GM21360 (cell line): ENCODE measurements at regions not wholly inside any gene's neighbourhood (a gene's known extent, or its start where the extent isn't known, plus 50 kb on each side); places are given as distances from the start of the nearest gene placed in this dataset.

Source experiments
- ATAC-seq: cut with Tn5 transposase; IDR thresholded peaks from one replicate; pipeline ENCODE4 v1.9.1; 2021; ENCODE audit warnings: mild to moderate bottlenecking, moderate library complexity; ENCODE audit not compliant: unreplicated experiment

DNA sequence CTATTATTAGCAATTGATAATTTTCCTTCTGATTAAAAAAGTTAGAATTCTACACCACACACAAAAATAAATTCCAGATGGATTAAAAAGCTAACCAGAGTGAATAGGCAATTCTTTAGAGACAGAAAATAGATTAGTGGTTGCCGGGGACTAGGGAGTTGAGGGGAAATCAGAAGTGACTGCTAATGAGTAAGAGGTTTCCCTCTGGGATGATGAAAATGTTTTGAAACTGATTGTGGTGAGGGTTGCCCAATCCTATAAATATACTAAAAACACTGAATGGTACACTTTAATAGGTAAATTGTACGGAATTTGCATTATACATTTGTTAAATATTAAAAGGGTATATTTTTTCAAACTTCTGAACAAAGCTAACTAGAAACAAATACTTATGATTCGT lies 214.9 kb downstream of the GPAM start:
- ATAC-seq, result no peak

DNA sequence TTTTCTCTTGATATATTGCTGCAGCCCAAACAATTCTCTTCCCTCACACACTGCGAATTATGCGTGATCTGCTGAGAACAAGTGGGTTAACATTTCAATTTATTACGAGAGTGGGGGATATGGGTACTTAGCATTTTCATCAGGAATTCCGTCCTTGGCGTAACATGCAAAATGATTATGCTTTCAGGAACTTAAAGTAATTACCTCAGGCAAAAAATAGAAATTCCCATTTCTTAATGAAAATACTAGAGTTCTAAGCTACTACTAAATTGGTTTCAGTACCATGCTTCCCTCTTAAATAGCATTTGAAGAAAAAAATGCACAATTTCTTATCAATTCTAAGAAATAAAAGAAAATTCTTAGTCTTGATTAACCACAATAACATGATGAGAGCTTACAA lies 213.5 kb downstream of the GPAM start:
- ATAC-seq, result no peak

- no peak for ATAC-seq
These were observed 211.5 kb downstream of the GPAM start for GRCh38 chr10:111972109-111972508.

GRCh38 chr10:111973306-111973705 lies 210.3 kb downstream of the GPAM start:
- ATAC-seq, result no peak

GRCh38 chr10:111973826-111974225 lies 209.7 kb downstream of the GPAM start:
- no peak for ATAC-seq

DNA sequence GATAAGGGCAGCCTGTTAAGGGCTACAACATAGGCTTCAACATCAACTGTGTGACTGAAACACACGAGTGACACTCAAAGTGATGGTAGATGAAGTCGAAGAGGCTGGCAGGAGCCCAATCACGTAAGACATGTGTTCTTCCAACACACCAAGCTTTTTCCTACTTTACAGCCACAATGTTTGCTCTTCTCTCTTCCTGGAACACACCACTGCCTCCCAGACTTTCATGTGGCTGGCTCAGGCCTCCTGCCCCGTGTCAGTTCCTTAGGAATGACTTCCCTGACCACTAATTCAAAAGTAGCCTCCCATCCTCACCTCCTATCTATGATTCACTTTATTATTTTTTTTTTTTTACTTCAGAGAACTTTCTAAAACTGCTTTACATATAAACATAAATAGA lies 209.2 kb downstream of the GPAM start:
- no peak for ATAC-seq

- ATAC-seq, result no peak
These were observed 207.0 kb downstream of the GPAM start for GRCh38 chr10:111976557-111976956.

- ATAC-seq, result no peak
These were observed 199.5 kb downstream of the GPAM start for GRCh38 chr10:111984057-111984456.

DNA sequence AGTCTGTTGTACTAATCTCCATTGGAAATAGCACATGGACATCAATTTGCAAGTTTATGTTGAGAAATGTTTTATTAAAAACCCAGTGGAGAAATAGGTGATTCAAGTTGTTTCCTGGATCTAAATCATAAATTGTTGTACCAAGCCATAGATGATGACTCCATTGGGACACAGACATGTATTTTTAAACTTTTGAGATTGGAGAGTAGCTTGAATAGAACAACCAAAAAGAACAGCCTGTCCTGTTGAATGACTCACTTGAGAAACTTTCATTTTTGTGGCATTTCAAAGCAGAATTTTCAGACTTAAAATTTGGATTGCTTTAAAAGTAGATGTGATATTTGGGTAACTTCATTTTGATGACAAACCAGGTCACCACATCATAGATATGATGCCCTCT lies 197.5 kb downstream of the GPAM start:
- ATAC-seq, result no peak

GRCh38 chr10:111988646-111989045 lies 194.9 kb downstream of the GPAM start:
- no peak for ATAC-seq

- no peak for ATAC-seq
These were observed 194.2 kb downstream of the GPAM start for GRCh38 chr10:111989136-111989911.

DNA sequence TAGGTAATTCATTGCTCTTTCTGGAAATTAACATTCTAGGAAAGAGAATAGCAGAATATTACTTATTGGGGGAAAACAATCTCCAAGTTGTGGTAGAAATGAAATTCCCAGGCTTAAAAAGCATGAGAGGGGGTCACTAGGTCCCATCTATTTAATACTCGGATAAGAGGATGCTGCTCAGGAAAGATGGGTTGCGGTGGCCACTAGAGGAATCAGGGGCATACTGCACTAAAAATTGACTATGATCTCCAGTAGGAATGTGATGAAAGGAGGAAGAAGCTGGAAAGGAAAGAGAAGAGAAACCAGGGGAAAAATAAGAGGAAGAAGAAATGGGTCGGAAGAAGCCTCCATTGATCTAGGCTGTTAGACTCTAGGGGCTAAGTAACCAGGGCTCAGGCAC lies 192.8 kb downstream of the GPAM start:
- ATAC-seq, result no peak

GRCh38 chr10:111993321-111993720 lies 190.2 kb downstream of the GPAM start:
- ATAC-seq, result no peak

GRCh38 chr10:111993872-111994426 lies 189.6 kb downstream of the GPAM start:
- no peak for ATAC-seq

DNA sequence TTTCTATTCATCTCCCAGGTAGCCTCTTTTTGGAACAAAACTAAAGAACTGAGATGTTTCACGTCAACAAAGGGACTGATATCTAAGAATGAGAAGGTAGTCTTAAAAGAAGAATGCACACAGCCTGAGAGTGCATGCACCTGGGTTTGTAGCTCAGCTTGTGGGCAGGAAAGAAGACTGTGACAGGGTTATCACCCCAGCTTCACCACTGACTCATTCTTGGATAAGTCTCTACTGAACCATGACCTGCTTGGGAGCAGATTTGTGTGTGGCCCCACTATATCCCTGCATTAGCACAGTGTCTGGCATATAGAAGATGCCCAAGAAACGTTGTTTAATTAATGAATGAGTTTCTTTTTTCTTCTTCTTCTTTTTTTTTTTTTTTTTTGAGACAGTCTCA lies 187.5 kb downstream of the GPAM start:
- peak; percentile 99 for ATAC-seq

- no peak for ATAC-seq
These were observed 184.8 kb downstream of the GPAM start for GRCh38 chr10:111998728-111999127.

- no peak for ATAC-seq
These were observed 184.2 kb downstream of the GPAM start for GRCh38 chr10:111999205-111999914.

DNA sequence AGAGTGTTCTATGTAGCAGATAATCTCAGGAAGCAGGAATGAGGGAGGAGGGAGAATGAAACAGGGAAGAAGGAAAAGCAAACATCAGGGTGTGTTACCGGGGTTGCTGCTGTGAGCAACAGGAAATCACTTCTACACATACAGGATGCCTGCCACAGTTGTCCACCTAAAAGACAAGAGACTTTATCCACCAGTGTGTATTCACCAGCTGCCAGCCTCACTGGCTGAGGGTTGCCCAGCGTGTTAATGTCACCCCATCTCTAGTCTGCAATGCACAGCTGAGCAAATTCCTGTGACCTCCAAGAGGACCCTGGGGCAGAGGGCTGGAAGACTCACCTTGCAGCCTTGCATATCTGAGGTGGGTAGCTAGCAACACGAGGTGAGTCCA lies 183.7 kb downstream of the GPAM start:
- no peak for ATAC-seq

DNA sequence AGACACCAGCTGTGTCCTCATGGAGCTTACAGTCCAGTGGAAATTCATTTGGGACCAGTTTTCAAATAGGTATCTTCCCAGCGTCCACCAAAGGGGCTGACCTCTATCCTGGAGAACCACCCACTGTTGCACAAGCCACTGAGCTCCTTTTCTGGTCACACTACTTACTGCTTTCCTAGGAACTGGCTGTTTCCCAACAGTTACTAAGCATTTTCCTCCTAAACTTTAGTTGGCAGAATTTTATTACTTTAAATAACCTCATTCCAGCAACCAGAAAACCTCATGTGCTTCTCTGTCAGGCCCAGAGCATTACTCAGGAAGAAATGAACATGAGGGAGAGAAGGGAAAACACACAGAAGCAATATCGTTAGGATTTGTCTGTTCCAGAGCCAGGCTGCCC lies 183.1 kb downstream of the GPAM start:
- no peak for ATAC-seq

GRCh38 chr10:112002206-112002605 lies 181.4 kb downstream of the GPAM start:
- ATAC-seq, result no peak

DNA sequence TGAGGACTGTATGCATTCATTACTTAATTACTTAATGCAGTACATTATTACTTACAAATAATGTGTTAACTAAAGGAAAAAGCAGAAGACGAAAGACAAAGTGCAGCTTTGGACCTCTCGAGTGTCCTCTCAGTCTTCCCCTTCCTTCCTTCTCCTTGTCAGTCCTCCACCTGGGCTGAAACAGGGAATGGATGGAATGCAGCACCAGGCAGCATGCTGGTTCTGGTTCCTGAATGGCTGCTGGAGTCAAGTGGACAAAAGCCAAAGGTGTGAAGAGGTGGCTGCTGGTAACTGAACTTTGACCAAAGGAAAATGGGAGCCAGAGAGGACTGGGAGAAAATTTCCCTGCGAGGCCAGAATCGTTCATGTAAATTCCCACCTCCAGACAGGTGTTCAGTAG lies 179.5 kb downstream of the GPAM start:
- no peak for ATAC-seq

GRCh38 chr10:112005044-112005443 lies 178.5 kb downstream of the GPAM start:
- no peak for ATAC-seq
